PC-3 (cell line): ENCODE measurements at regions not wholly inside any gene's neighbourhood (a gene's known extent, or its start where the extent isn't known, plus 50 kb on each side); places are given as distances from the start of the nearest gene placed in this dataset.

Experiments
- EZH2phosphoT487 ChIP-seq: fragments of 300-600 bp; sonication (generic); IDR thresholded peaks from 2 replicates; pipeline ENCODE4 v1.6.1; 2018; ENCODE audit warnings: mild to moderate bottlenecking, antibody characterized with exemption, low read length, borderline replicate concordance
- TF ChIP-seq, protein P1 (sequence below): fragments of 300-600 bp; sonication (generic); conservative IDR thresholded peaks from 2 replicates; pipeline ENCODE4 v1.5.1; 2017; ENCODE audit warnings: antibody characterized with exemption, low read depth, mild to moderate bottlenecking, low read length

DNA sequence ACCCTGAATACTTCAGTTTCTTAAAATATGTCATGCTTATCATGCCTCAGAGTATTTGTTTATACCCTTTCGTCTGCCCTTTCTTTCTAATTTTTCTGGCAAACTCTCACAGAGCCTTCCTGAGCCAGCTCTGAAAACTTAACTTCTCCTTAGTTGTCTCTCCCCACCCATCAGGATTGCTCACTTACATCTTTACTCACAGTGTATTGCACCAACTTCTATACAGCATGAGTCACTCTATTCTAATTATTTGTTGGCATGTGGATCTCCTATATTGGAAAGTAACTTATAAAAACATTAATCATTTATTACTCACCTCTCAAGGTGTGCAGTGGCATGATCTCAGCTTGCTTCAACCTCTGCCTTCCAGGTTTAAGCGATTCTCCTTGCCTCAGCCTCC, 114.9 kb downstream of the FANCF start:
- TF ChIP-seq, protein P1, sequence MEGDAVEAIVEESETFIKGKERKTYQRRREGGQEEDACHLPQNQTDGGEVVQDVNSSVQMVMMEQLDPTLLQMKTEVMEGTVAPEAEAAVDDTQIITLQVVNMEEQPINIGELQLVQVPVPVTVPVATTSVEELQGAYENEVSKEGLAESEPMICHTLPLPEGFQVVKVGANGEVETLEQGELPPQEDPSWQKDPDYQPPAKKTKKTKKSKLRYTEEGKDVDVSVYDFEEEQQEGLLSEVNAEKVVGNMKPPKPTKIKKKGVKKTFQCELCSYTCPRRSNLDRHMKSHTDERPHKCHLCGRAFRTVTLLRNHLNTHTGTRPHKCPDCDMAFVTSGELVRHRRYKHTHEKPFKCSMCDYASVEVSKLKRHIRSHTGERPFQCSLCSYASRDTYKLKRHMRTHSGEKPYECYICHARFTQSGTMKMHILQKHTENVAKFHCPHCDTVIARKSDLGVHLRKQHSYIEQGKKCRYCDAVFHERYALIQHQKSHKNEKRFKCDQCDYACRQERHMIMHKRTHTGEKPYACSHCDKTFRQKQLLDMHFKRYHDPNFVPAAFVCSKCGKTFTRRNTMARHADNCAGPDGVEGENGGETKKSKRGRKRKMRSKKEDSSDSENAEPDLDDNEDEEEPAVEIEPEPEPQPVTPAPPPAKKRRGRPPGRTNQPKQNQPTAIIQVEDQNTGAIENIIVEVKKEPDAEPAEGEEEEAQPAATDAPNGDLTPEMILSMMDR: no peak
- no peak for TF ChIP-seq EZH2phosphoT487
